ENCODE measurements at regions not wholly inside any gene's neighbourhood (a gene's known extent, or its start where the extent isn't known, plus 50 kb on each side); places are given as distances from the start of the nearest gene placed in this dataset.

DNA sequence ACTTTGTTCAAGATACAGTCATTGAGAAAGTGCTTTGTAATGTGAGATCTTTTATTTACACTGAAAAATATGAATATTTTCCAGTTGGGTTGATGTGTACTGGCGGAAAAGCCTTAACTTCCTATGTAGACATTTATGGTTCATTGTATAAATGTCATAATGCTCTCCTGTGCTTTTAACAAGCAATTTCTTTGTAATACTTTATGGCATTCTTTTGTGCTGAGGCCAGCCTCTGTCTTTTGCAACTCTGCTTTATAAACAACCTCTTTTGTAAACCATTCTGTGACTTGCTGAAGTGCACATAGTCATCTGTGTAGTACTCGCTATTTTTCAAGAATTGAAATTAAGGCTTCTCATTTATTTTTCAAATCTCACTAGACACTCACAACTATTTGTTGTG, 291.2 kb downstream of the CDH11 start:
- ATAC-seq (ENCODE audit: low FRiP score), result no peak
- no peak for DNase-seq (ENCODE audit: low spot score)
- TF ChIP-seq, protein P1, sequence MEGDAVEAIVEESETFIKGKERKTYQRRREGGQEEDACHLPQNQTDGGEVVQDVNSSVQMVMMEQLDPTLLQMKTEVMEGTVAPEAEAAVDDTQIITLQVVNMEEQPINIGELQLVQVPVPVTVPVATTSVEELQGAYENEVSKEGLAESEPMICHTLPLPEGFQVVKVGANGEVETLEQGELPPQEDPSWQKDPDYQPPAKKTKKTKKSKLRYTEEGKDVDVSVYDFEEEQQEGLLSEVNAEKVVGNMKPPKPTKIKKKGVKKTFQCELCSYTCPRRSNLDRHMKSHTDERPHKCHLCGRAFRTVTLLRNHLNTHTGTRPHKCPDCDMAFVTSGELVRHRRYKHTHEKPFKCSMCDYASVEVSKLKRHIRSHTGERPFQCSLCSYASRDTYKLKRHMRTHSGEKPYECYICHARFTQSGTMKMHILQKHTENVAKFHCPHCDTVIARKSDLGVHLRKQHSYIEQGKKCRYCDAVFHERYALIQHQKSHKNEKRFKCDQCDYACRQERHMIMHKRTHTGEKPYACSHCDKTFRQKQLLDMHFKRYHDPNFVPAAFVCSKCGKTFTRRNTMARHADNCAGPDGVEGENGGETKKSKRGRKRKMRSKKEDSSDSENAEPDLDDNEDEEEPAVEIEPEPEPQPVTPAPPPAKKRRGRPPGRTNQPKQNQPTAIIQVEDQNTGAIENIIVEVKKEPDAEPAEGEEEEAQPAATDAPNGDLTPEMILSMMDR (IDR thresholded peaks at IDR 0.05), result no peak

DNA sequence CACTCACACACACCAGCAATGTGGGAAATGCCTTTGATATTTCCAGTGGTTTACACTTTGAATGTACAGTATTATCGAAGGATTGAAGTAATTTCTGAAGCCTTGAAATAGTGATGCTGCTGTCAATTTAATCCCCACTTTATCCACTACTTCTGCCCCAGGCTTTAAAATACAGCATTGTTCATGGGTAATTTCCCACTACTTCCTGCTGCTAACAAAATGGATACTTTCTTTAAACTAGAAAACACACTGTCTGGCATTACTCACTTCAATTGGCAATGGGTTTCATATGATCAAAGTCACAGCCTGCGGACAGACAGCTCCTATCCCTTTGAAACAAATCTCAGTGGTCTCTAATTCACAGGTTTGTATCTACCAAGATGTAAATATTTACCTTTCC, 292.2 kb downstream of the CDH11 start:
- ATAC-seq (ENCODE audit: low FRiP score), result no peak
- DNase-seq (ENCODE audit: low spot score), result no peak
- TF ChIP-seq, protein P1 (IDR thresholded peaks at IDR 0.05), result no peak

DNA sequence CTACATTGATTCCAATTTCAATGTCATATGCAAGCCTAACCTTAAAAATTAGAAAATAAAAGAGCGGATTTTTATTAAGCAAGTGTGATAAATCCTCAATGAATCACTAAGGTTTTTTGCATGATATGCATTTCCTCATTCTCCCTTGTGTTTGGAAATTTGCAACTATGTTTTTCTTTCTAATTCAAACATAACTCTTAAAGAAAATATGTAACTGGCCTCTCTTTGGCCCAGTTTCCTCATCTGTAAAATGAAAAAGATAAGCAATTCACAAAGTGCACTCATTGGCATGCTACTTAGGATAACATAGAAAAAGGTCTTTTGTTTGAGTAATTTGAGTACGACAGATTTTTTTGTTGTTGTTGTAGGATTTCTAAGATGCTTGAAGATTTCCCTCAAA, 295.5 kb downstream of the CDH11 start:
- ATAC-seq (ENCODE audit: low FRiP score) (no peak), DNase-seq (ENCODE audit: low spot score) (no peak)
- TF ChIP-seq, protein P1 (IDR thresholded peaks at IDR 0.05), result no peak

DNA sequence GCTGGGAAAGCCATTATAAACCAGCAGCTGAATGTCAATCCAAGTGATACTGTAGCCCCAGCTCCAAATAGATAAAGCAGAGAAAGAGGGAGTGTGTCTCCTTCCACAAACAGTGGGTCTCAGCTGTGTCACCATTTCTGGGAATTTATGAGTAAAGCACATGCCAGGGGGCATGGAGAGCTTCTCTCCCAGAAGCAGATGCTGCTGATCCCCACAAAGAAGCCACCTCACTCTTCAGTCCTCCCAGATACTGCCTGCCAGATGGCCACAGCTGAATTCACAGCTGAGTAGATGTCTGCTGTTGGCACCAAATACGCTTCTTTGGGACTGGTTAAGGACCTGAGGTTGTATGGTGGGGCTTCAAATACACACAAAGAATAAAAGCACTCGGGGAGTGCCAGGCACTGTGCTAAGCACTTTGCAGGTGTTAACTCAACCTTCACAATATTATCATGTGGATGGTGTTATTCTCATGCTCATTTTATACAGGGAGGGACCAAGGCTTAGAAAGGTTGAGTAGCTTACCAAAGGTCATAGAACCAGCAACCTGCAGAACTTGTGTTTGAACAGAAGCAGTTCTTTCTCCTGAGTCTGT, 298.3 kb downstream of the CDH11 start:
- no peak for ATAC-seq (ENCODE audit: low FRiP score)
- TF ChIP-seq, protein P1 (IDR thresholded peaks at IDR 0.05), result no peak
- DNase-seq (ENCODE audit: low spot score), result no peak

DNA sequence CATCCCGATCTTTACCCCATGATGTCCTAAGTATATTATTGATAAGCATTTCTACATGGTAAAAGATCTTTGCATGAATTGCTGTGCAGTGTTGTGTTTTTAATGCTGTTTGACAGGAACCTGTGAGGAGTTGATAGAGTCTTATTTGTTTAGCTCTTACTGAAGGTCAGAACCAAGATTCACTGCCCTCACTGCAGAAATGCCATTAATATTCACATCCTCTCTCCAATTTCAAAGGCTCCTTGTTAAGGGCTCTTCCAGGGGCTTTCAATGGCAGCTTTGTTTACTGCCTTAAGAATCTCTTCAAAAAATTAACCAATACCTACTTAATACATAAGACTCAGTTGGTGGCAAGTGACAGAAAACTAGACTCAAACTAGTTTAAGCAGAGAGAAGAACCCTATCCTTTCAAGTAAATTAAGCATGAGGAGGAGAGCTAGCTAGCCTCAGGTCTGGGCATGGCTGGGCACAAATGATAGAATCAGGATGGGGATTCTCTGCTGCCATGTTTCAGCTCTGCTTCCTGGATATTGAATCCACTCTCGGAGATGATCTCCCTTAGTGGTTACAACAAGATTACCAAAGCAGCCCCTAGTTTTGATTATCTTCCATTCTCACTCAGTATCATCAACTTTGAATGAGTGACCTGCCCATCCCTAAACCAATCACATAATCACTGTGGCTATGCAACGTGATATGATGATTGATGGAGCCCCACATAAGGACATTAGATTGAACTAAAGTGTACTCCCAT, 311.8 kb downstream of the CDH11 start:
- DNase-seq (ENCODE audit: low spot score) (no peak), ATAC-seq (ENCODE audit: low FRiP score) (no peak)
- TF ChIP-seq, protein P1 (IDR thresholded peaks at IDR 0.05), result no peak

DNA sequence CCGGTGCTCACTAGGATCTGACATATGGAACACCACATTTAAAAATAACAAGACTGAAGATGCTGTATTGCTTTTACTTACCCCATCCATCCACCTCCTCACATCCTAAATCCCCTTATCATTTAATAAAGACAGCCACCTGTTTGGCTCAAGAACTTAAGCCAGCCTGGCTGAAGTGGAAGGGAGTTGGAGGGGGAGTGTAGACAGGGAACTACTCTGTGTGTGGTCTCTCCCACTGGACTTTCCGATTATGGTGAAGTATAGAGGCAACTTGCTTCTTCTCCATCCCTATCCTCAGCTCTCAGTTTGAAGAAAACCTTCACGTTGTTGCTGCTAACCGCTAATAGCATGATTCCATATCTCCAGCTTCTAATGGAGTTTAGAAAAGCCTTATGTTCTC, 313.4 kb downstream of the CDH11 start:
- DNase-seq (ENCODE audit: low spot score), result no peak
- no peak for ATAC-seq (ENCODE audit: low FRiP score)
- TF ChIP-seq, protein P1 (IDR thresholded peaks at IDR 0.05), result no peak

DNA sequence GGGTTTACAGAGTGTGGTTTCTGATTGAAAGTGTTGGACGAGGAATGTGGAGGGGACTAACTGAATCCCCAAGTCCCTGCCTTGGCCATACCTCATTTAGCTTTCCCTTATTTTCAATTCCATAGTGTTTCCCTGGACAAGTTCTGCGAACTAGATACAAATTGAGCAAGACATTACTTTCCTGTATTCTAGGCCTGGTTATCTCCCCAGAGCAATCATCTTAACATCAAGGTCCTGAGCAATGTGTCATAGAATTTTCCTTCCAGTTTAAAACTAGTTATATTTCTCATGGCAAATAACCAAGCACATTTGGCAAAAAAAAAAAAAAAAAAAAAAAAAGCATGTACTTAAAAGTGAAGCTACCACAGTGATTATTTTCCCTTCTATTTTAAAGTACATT, 330.1 kb downstream of the CDH11 start:
- DNase-seq (ENCODE audit: low spot score), result no peak
- TF ChIP-seq, protein P1 (IDR thresholded peaks at IDR 0.05), result no peak
- ATAC-seq (ENCODE audit: low FRiP score), result no peak

All from omental fat pad (tissue), 3 donors.